SK-N-SH treated with all-trans-retinoic acid at 6 μM for 48 hours (cell line): ENCODE measurements at regions not wholly inside any gene's neighbourhood (a gene's known extent, or its start where the extent isn't known, plus 50 kb on each side); places are given as distances from the start of the nearest gene placed in this dataset.

Experiments used
- ATAC-seq: fragments of 200-7000 bp; cut with Tn5 transposase; 3 replicates; pipeline ENCODE4 v1.9.1; 2020; ENCODE audit warnings: mild to moderate bottlenecking, moderate library complexity
- ARNTL ChIP-seq: fragments of 450-650 bp; formaldehyde crosslinking; IDR thresholded peaks from 2 replicates; pipeline ENCODE4 v1.5.0; 2020; ENCODE audit warnings: low read depth, mild to moderate bottlenecking, moderate library complexity, borderline replicate concordance
- BACH2 ChIP-seq: fragments of 250-450 bp; sonication (Bioruptor Pico); IDR thresholded peaks from 2 replicates; pipeline ENCODE4 v1.9.0; 2021; ENCODE audit warnings: mild to moderate bottlenecking, borderline replicate concordance
- CSDC2 ChIP-seq: fragments of 250-450 bp; sonication (Bioruptor Pico); IDR thresholded peaks from 2 replicates; pipeline ENCODE4 v1.5.0; 2020; ENCODE audit warnings: mild to moderate bottlenecking, moderate library complexity
- ESRRG ChIP-seq: fragments of 250-450 bp; sonication (Bioruptor Pico); IDR thresholded peaks from 2 replicates; pipeline ENCODE4 v1.6.1; 2021; ENCODE audit warnings: mild to moderate bottlenecking
- GLIS3 ChIP-seq: fragments of 250-450 bp; sonication (Bioruptor Pico); IDR thresholded peaks from 2 replicates; pipeline ENCODE4 v1.5.0; 2020; ENCODE audit warnings: mild to moderate bottlenecking, moderate library complexity
- ISL1 ChIP-seq: fragments of 250-450 bp; sonication (Bioruptor Pico); IDR thresholded peaks from 2 replicates; pipeline ENCODE4 v2.1.2; 2022; ENCODE audit warnings: mild to moderate bottlenecking, moderate library complexity
- OSR1 ChIP-seq: fragments of 250-450 bp; sonication (Bioruptor Pico); IDR thresholded peaks from 2 replicates; pipeline ENCODE4 v1.8.0; 2022; ENCODE audit warnings: moderate library complexity, mild to moderate bottlenecking, inconsistent platforms
- PPARA ChIP-seq: fragments of 250-450 bp; sonication (Bioruptor Pico); IDR thresholded peaks from 2 replicates; pipeline ENCODE4 v1.5.0; 2020; ENCODE audit warnings: mild to moderate bottlenecking, borderline replicate concordance
- RARB ChIP-seq: fragments of 250-450 bp; sonication (Bioruptor Pico); IDR thresholded peaks from 2 replicates; pipeline ENCODE4 v1.8.0; 2021; ENCODE audit warnings: mild to moderate bottlenecking, moderate library complexity
- SNAI2 ChIP-seq: fragments of 250-450 bp; sonication (Bioruptor Pico); IDR thresholded peaks from 2 replicates; pipeline ENCODE4 v1.5.0; 2020; ENCODE audit warnings: mild to moderate bottlenecking, moderate library complexity
- TCF4 ChIP-seq: fragments of 250-450 bp; sonication (Bioruptor Pico); IDR thresholded peaks from 2 replicates; pipeline ENCODE4 v1.8.0; 2021; ENCODE audit warnings: mild to moderate bottlenecking, moderate library complexity, borderline replicate concordance
- TOX ChIP-seq: fragments of 250-450 bp; sonication (Bioruptor Pico); IDR thresholded peaks from 2 replicates; pipeline ENCODE4 v1.8.0; 2021; ENCODE audit warnings: mild to moderate bottlenecking, moderate library complexity, borderline replicate concordance
- TSHZ2 ChIP-seq: fragments of 250-450 bp; sonication (Bioruptor Pico); IDR thresholded peaks from 2 replicates; pipeline ENCODE4 v1.5.0; 2020; ENCODE audit warnings: mild to moderate bottlenecking, moderate library complexity
- ZC3H10 ChIP-seq: fragments of 250-450 bp; sonication (Bioruptor Pico); IDR thresholded peaks from 2 replicates; pipeline ENCODE4 v1.5.1; 2021; ENCODE audit warnings: mild to moderate bottlenecking, moderate library complexity
- ZFP30 ChIP-seq: fragments of 450-650 bp; formaldehyde crosslinking; IDR thresholded peaks from 2 replicates; pipeline ENCODE4 v1.5.0; 2022; ENCODE audit warnings: mild to moderate bottlenecking, moderate library complexity
- ZNF565 ChIP-seq: fragments of 450-650 bp; formaldehyde crosslinking; conservative IDR thresholded peaks from 2 replicates; pipeline ENCODE4 v1.5.0; 2020; ENCODE audit warnings: low read depth, mild to moderate bottlenecking, moderate library complexity
- ZNF70 ChIP-seq: fragments of 450-650 bp; formaldehyde crosslinking; IDR thresholded peaks from 2 replicates; pipeline ENCODE4 v1.5.0; 2020; ENCODE audit warnings: mild to moderate bottlenecking, moderate library complexity
- ZNF8 ChIP-seq: fragments of 450-650 bp; formaldehyde crosslinking; IDR thresholded peaks from 2 replicates; pipeline ENCODE4 v1.5.0; 2020; ENCODE audit warnings: mild to moderate bottlenecking, moderate library complexity
- TF ChIP-seq, protein P1 (sequence below): fragments of 250-450 bp; sonication (Bioruptor Pico); IDR thresholded peaks from 2 replicates; pipeline ENCODE4 v1.8.0; 2021; ENCODE audit warnings: low read depth, mild to moderate bottlenecking, moderate library complexity, borderline replicate concordance
- TF ChIP-seq, protein P2 (sequence below): fragments of 250-450 bp; sonication (Bioruptor Pico); IDR thresholded peaks from 2 replicates; pipeline ENCODE4 v1.5.1; 2020; ENCODE audit warnings: low read depth, mild to moderate bottlenecking, moderate library complexity
- TF ChIP-seq, protein P3 (sequence below): fragments of 250-450 bp; sonication (Bioruptor Pico); IDR thresholded peaks from 2 replicates; pipeline ENCODE4 v1.5.1; 2021; ENCODE audit warnings: mild to moderate bottlenecking, moderate library complexity
- TF ChIP-seq, protein P4 (sequence below): fragments of 250-450 bp; sonication (Bioruptor Pico); IDR thresholded peaks from 2 replicates; pipeline ENCODE4 v1.8.0; 2020; ENCODE audit warnings: mild to moderate bottlenecking, moderate library complexity, borderline replicate concordance

DNA sequence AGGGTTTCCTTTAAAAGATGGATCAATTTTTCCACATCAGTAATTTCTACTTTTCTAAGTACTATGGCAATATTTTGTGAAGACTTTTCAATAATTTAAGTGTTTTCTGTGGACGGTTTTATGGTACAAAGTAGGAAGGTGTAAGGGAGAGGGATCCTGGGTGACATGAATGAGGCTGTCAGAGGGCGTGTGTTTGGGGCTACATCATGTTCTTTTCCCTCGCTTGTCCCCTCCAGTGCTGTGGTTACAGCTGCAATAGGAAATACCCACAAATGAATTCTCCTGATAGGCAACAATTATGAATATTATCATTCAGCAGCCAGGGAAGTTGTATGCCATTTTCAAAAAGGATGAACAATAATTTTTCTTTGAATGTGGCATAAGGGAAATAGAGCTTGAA lies 83.8 kb downstream of the CAVIN4 start (continued):
- TF ChIP-seq BACH2 (CRISPR knock-in tag) (no peak), ZFP30 (CRISPR knock-in tag) (no peak), ZNF565 (CRISPR knock-in tag) (no peak), TOX (no peak)
- TF ChIP-seq, protein P1, sequence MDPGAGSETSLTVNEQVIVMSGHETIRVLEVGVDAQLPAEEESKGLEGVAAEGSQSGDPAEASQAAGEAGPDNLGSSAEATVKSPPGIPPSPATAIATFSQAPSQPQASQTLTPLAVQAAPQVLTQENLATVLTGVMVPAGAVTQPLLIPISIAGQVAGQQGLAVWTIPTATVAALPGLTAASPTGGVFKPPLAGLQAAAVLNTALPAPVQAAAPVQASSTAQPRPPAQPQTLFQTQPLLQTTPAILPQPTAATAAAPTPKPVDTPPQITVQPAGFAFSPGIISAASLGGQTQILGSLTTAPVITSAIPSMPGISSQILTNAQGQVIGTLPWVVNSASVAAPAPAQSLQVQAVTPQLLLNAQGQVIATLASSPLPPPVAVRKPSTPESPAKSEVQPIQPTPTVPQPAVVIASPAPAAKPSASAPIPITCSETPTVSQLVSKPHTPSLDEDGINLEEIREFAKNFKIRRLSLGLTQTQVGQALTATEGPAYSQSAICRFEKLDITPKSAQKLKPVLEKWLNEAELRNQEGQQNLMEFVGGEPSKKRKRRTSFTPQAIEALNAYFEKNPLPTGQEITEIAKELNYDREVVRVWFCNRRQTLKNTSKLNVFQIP (CRISPR knock-in tag): no peak

DNA sequence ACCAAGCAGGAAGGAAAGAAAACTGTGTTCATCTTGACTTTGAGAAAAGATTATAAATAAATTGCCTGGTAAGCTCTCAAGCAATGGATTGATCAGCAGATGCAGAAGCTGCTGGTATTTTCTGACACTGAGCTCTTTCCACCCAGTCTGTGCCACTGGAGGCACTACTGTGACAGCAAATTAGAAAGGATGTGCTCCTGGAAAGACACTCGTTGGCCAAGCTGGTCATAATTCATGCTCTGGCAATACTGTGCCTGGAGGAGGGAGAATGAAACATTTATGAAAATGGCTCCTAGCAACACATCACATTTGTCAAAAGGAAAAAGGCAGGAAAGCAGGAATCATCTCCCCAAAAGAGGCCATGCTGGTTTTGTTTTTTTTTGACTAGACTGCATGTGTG lies 84.2 kb downstream of the CAVIN4 start:
- no peak for ATAC-seq
- TF ChIP-seq GLIS3 (CRISPR knock-in tag): no peak
- no peak for TF ChIP-seq SNAI2 (CRISPR knock-in tag)
- TF ChIP-seq ARNTL (CRISPR knock-in tag): no peak
- no peak for TF ChIP-seq RARB (CRISPR knock-in tag)
- TF ChIP-seq TCF4 (CRISPR knock-in tag): no peak
- TF ChIP-seq, protein P2, sequence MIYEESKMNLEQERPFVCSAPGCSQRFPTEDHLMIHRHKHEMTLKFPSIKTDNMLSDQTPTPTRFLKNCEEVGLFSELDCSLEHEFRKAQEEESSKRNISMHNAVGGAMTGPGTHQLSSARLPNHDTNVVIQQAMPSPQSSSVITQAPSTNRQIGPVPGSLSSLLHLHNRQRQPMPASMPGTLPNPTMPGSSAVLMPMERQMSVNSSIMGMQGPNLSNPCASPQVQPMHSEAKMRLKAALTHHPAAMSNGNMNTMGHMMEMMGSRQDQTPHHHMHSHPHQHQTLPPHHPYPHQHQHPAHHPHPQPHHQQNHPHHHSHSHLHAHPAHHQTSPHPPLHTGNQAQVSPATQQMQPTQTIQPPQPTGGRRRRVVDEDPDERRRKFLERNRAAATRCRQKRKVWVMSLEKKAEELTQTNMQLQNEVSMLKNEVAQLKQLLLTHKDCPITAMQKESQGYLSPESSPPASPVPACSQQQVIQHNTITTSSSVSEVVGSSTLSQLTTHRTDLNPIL: no peak
- TF ChIP-seq ZC3H10 (CRISPR knock-in tag): no peak

GRCh38 chr9:100667448-100667847 lies 89.6 kb downstream of the CAVIN4 start:
- TF ChIP-seq ISL1 (CRISPR knock-in tag) (no peak), ZNF8 (CRISPR knock-in tag) (no peak), RARB (CRISPR knock-in tag) (no peak), TSHZ2 (no peak), PPARA (CRISPR knock-in tag) (no peak), ZNF70 (CRISPR knock-in tag) (no peak), GLIS3 (CRISPR knock-in tag) (no peak), ESRRG (CRISPR knock-in tag) (no peak), TCF4 (CRISPR knock-in tag) (no peak), TOX (no peak), ZC3H10 (CRISPR knock-in tag) (no peak)
- TF ChIP-seq, protein P3, sequence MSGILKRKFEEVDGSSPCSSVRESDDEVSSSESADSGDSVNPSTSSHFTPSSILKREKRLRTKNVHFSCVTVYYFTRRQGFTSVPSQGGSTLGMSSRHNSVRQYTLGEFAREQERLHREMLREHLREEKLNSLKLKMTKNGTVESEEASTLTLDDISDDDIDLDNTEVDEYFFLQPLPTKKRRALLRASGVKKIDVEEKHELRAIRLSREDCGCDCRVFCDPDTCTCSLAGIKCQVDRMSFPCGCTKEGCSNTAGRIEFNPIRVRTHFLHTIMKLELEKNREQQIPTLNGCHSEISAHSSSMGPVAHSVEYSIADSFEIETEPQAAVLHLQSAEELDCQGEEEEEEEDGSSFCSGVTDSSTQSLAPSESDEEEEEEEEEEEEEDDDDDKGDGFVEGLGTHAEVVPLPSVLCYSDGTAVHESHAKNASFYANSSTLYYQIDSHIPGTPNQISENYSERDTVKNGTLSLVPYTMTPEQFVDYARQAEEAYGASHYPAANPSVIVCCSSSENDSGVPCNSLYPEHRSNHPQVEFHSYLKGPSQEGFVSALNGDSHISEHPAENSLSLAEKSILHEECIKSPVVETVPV (CRISPR knock-in tag): no peak
- TF ChIP-seq, protein P1 (CRISPR knock-in tag): no peak
- TF ChIP-seq, all 23 proteins: peak for 0
- no peak for ATAC-seq

DNA sequence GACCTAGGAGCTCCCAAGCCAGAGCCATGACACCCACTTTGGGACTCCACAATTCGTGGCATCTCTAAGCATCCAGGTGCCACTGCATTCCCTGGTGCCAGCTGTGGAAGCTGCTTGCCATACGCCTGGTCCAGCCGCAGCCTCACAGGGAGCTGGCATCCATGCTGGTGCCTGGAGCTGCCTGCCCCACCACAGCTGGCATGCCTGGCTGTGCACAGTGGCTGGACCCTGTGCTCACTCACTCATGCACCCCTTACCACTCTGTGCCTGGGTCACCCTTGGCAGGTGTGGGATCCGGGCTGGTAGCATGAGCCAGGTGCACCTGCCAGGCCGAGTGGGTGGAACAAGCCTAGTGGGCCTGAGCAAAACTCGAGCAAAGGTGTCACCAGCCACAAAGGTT lies 90.1 kb downstream of the CAVIN4 start:
- no peak for ATAC-seq
- TF ChIP-seq, protein P4, sequence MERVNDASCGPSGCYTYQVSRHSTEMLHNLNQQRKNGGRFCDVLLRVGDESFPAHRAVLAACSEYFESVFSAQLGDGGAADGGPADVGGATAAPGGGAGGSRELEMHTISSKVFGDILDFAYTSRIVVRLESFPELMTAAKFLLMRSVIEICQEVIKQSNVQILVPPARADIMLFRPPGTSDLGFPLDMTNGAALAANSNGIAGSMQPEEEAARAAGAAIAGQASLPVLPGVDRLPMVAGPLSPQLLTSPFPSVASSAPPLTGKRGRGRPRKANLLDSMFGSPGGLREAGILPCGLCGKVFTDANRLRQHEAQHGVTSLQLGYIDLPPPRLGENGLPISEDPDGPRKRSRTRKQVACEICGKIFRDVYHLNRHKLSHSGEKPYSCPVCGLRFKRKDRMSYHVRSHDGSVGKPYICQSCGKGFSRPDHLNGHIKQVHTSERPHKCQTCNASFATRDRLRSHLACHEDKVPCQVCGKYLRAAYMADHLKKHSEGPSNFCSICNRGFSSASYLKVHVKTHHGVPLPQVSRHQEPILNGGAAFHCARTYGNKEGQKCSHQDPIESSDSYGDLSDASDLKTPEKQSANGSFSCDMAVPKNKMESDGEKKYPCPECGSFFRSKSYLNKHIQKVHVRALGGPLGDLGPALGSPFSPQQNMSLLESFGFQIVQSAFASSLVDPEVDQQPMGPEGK: no peak
- TF ChIP-seq OSR1 (CRISPR knock-in tag) (no peak), ZNF8 (CRISPR knock-in tag) (no peak), RARB (CRISPR knock-in tag) (no peak), TCF4 (CRISPR knock-in tag) (no peak), CSDC2 (no peak)
- TF ChIP-seq, protein P3 (CRISPR knock-in tag): no peak
